ENCODE measurements at regions not wholly inside any gene's neighbourhood (a gene's known extent, or its start where the extent isn't known, plus 50 kb on each side); places are given as distances from the start of the nearest gene placed in this dataset.

GRCh38 chr12:66929121-66929520 is 250.2 kb upstream of the GRIP1 start:
- no peak overlapping the region for H2AFZ ChIP-seq (ENCODE audit: low read depth, low read length)
- dilution Hi-C loops (cut with MboI; ENCODE audit: extremely low pct_ligation_motif_present, low sequenced_read_pairs) = no loop called here
- intact Hi-C loops (cut with micrococcal nuclease) = no loop called here
- DNase-seq (ENCODE audit: low read depth, low spot score) (no peak), FAIRE-seq (no peak)
- H4K20me1 ChIP-seq (replicated peaks; ENCODE audit: control insufficient read depth, extremely low read depth, insufficient read depth, low read length) = no peaks in the 10 kb centered on the region
- no peak overlapping the region for H3K9ac ChIP-seq (replicated peaks; ENCODE audit: extremely low read depth, insufficient read depth, low read length)
- H3K4me3 ChIP-seq (replicated peaks in 1 of 3; ENCODE audit: insufficient read depth in 1 of 3, low read depth in 1 of 3, low read length in 3 of 3) = no peak overlapping the region
- no peak for TF ChIP-seq CTCF (IDR thresholded peaks at IDR 0.05; ENCODE audit: extremely low read depth in 1 of 2, insufficient read depth in 1 of 2, low read depth in 1 of 2, low read length in 2 of 2)
- no peak for TF ChIP-seq MAX (IDR thresholded peaks at IDR 0.05; ENCODE audit: insufficient read depth, insufficient read length)
- TF ChIP-seq FOS (IDR thresholded peaks at IDR 0.05; ENCODE audit: borderline replicate concordance, insufficient read depth, low read length) = no peak
- no peak for TF ChIP-seq POLR2A (IDR thresholded peaks at IDR 0.05; ENCODE audit: low read depth, low read length)
- no peak for TF ChIP-seq JUN (IDR thresholded peaks at IDR 0.05; ENCODE audit: borderline replicate concordance, insufficient read depth, insufficient read length, low read depth)
- TF ChIP-seq EZH2 (IDR thresholded peaks at IDR 0.05; ENCODE audit: borderline replicate concordance, low read depth, low read length, severe bottlenecking) = no peak
- no peak for TF ChIP-seq GATA2 (IDR thresholded peaks at IDR 0.05; ENCODE audit: insufficient read depth, insufficient read length, low read depth, low read length)
- TF ChIP-seq MYC (IDR thresholded peaks at IDR 0.05; ENCODE audit: low read depth, low read length) = no peak
- no peak for TF ChIP-seq POLR2AphosphoS5 (IDR thresholded peaks at IDR 0.05; ENCODE audit: insufficient read depth, low read depth, low read length)
- H3K9me1 ChIP-seq (replicated peaks; ENCODE audit: control insufficient read depth, extremely low read depth, insufficient read depth, low read length) = no peaks in the 10 kb centered on the region
- no peak overlapping the region for H3K4me2 ChIP-seq (ENCODE audit: insufficient read depth, low read length)
- no peak overlapping the region for H3K27ac ChIP-seq (ENCODE audit: insufficient read depth, low read depth, low read length)
- ChIA-PET CTCF (no interaction called here), POLR2A (no interaction called here)
- H3K4me1 ChIP-seq (ENCODE audit: control insufficient read depth, extremely low read depth, insufficient read depth, low read length) = no peaks in the 10 kb centered on the region
- H3K36me3 ChIP-seq (ENCODE audit: control insufficient read depth in 2 of 2, extremely low read depth in 1 of 2, insufficient read depth in 2 of 2, low read length in 2 of 2) = no peaks in the 10 kb centered on the region
- no peaks in the 10 kb centered on the region for H3K9me3 ChIP-seq (replicated peaks; ENCODE audit: control insufficient read depth, insufficient read depth, low read length)
- H3K79me2 ChIP-seq (ENCODE audit: control insufficient read depth, insufficient read depth, low read length) = no peaks in the 10 kb centered on the region
- no TSS peak for BruUV-seq (replicated peaks)
- H3K27me3 ChIP-seq (ENCODE audit: control insufficient read depth in 2 of 2, insufficient read depth in 2 of 2, low read length in 2 of 2) = no peaks in the 10 kb centered on the region
